Sciatic nerve (tissue), 2 donors: ENCODE measurements at regions not wholly inside any gene's neighbourhood (a gene's known extent, or its start where the extent isn't known, plus 50 kb on each side); places are given as distances from the start of the nearest gene placed in this dataset.
"Not testable (repeated sequence)": the region's sequence is repeated elsewhere in the genome, so short reads cannot be mapped to it uniquely, and the experiment has no call there.

Source experiments
- ATAC-seq: fragments of 200-7000 bp; cut with Tn5 transposase; one replicate; pipeline ENCODE4 v1.9.1; 2020; ENCODE audit warnings: mild to moderate bottlenecking, moderate library complexity
- DNase-seq: peaks from one replicate; pipeline ENCODE4 v3.0.0-alpha.2; 2020; ENCODE audit warnings: low spot score
- intact Hi-C: fragments of 100-400 bp; cut with DNase I; formaldehyde crosslinking; loops from one replicate; pipeline ENCODE4 v1.14.2; 2022
- donor health status: DM: no; HTN: no; CAD: no.
- donor health status: DM: no; HTN: no; CAD: no.

DNA sequence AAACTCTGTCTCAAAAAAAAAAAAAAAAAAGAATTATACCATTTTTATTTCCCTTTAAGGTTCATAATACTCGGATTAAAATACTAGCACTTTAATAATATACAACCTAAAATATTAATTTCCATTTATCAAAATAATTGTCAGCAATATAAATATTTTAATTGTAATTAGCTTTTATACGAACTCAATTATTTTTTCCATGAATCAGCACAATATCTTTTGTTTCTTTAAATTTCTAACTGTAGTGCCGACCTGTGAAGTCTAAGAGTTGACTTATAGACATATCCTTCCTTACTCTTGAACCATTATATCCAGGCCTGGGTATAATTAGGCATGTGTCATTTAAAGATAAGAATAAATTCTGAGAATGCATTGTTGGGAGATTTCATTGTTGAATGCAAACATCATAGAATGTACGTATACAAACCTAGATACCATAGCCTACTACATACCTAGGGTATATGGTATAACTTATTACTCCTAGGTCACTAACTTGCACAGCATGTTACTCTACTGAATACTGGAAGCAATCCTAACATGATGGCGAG is 996.7 kb upstream of the TMPRSS15 start:
- intact Hi-C loops: no loop called here
- DNase-seq: no peak
- ATAC-seq: no peak

DNA sequence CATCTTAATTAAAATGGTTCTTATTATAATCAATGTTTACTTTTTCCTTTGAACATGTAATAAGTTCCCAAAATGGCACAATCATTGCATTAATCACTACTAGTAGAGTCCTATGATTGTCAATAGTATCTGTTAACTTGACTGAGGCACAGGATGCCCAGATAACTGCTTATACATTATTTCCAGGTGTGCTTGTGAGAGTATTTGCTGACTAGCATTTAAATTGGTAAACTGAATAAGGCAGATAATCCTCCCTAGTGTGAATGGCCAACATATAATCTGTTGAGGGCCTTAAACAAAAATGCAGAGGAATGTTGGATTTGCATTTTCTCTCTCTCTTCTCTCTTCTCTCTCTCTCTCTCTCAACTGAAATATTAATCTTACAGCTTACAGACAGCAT is 999.3 kb upstream of the TMPRSS15 start:
- DNase-seq (no peak), ATAC-seq (no peak)
- intact Hi-C loops: no loop called here

DNA sequence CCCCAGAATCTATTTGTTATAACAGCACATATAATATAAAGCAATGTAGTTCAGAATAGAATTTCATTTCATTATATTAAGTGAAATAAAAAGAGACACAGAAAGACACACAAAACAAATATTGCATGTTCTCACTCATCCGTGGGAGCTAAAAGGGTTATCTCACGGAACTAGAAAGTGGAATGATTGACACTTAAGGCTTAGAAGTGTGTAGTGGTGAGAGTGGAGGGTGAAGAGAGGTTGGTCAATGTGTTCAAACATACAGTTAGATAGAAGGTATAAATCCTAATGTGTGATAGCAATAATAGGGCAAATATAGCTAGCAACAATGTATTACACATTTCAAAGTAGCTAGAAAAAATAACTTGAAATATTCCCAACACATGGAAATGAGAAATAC is 1001.7 kb upstream of the TMPRSS15 start:
- intact Hi-C loops: no loop called here
- no peak for DNase-seq
- no peak for ATAC-seq

DNA sequence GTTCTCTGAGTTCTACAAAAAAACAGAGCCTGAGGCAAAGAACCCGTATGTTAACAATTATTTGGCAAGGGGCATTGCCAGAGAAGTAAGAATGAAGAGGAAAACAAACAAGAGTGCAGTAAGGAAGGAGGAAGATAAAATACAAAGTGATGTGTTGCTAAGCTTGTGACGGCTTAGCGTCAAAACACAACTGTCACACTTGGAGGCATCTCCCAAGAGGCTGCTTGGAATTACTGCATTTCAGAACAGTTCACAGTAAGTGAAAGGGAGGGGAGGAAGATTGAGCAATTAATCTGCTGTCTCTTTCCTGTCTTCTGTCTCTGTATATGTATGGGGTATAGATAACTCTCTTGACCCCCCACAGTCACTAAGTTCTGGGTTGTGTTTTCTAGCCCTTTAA is 1017.0 kb upstream of the TMPRSS15 start:
- ATAC-seq (no peak), DNase-seq (no peak)
- intact Hi-C loops: no loop called here

DNA sequence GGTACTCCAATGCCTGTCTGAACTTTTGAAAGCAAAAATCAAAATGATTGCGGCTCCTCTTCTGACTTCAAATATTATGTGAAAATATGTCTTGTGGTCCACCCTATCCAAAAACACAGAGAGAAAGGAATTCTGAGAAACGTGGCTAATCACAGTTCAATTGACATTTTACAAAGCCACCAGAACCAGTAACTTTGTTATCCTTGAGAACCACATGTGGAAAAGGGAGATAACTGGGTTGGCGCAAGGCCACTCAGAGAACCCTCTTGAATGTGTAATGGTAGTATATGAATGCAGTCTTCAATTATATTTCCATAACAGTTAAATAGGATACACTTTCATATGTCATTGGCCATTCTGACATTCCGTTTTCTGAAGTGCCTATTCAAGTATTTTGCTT is 1030.0 kb upstream of the TMPRSS15 start:
- intact Hi-C loops: no loop called here
- ATAC-seq (no peak), DNase-seq (no peak)

DNA sequence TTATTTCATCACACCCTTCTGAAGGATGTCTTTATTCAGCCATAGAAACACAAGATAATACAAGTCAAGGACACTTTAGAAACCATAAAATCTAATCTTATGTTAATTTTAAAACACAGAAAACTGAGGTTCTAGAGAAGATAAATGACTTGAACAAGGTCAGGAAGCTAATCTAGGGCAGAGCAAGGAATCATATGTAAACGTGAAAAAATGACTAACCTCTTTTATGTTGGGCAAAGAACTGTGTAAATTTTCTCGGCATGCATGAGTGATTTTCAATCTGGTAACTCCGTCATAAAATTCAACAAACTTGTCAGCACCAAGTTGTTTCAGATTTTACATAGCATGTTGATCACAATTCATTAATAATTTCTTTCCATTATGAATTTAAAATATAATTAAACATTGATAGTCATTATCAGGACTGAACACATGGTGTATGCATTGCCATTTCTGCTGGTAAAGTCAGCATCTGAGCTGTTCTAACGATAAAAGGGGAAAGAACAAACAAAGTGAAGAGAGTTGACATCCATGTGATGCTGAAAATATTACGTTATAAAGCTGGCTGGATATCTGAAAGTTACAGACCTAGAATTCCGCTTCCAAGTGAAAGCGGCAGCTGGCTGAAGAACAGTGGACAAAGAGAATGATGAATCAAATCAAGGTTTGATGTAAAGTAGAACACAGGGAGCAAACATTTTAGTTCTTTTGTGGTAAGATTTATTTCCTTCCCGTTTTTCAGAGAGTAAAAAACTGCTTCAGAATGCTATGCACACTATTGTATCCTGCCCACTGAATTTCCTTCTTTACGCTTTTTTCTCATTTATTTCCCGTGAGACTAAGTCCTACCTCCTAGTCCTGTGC is 1037.4 kb upstream of the TMPRSS15 start:
- ATAC-seq (no peak), DNase-seq (no peak)
- intact Hi-C loops: no loop called here

DNA sequence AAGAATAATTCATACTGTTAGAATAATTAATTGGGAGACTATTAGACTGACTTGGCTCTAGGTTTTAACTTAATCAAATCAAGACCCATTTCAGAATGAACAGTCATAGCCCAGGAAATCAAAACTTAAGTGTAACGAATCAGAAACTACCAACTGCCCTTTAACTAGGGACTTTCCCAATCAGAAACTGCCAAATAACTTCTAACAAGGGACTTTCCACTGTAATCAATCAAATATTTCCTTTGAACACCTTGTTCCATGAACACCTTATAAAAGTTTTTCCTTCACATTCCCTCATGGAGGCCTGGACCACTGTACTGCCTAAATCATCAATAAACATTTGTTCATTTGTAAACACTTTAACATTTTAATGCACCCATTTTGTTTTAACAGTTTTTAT is 1054.7 kb upstream of the TMPRSS15 start:
- no peak for DNase-seq
- no peak for ATAC-seq
- intact Hi-C loops: no loop called here

DNA sequence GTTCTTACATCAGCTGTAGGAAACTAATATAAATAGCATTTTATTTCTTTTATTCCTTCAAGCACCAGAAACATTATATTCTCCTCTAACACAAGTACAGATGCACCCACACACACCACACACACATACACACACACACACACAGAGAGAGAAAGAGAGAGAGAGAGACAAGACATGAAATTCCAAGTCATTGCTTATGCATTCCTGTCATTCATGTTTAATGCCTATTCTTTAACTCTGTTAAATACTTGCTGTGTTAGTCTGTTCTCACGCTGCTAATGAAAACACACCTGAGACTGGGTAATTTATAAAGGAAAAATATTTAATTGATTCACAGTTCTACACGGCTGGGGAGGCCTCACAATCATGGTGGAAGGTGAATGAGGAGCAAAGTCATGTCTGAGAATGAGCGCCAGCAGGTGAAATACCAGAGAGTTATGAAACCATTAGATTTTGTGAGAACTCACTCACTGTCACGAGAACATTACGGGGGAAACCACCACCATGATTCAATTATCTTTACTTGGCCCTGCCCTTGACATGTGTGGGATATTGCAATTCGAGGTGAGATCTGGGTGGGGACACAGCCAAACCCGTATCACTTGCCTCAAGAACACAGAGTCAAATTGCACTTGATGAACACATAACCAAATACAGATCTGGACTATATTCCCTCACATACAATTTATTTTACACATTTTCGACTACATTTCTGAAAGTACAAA is 1058.1 kb upstream of the TMPRSS15 start:
- DNase-seq (no peak), ATAC-seq (no peak)
- intact Hi-C loops: no loop called here

DNA sequence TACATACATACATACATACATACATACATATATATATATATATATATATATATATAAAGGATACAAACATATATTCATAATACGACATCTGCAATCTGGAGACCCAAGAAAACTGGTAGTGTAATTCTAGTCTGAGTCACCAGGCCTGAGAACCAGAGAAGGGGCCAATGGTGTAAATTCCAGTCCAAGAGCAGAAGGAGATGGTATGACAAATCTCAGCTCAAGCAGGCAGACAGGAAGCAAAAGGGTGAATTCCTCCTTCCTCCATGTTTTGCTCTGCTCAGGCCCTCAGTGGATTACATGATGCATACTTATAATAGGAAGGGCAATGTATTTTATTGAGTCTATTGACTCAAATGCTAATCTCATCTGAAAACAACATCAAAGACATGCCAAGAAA is 1060.4 kb upstream of the TMPRSS15 start:
- no peak for ATAC-seq
- intact Hi-C loops: no loop called here
- DNase-seq: no peak

DNA sequence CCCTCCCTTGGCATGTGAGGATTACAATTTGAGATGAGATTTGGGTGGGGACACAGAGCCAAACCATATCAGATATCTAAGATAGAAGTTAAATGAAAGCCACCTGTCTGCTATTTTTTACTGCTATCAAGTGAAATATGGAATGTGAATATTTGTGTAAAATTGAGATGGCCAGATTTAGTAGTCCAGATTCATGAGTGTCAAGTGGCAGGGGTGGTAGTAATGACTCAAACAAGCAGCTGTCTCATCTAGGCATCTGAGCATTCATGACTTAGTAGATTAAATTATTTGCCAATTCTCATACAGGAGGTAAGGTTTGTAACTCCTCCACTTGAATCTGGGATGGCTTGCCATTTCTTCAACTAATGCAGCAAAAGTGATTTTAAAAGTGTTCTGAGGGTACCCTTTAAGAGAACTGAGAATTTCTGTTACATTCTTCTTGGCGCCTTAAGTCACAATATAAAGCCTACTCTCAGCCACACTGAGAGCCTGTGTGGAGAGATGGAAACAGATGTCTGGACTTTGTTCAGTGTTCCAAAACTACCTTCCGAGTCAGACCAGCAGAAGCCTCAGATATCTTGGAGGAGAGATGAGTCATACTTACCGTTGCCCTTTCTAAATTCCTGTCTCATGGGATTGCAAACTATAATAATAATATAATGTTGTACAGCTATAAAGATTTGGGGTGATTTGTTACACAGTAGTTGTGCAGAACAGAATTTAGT is 1065.6 kb upstream of the TMPRSS15 start:
- ATAC-seq: no peak
- DNase-seq: no peak
- intact Hi-C loops: no loop called here

DNA sequence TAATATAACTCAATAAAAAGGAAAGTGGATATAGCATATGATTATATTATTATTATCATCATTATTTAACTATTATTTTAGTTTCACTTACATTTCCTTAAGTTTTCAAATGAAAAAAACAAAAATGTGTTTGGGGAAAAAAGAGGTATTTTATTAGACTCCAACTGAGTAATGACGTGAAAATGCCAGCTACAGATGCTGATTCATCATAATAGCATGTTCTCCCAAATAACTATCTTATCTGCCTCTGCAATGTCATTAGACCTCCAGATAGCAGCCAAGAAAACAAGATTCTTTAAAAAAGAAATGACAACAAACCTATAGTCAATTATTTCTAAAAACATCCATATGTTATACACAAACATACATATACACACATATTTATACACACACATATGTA is 1071.9 kb upstream of the TMPRSS15 start:
- DNase-seq: no peak
- no peak for ATAC-seq
- intact Hi-C loops: no loop called here

DNA sequence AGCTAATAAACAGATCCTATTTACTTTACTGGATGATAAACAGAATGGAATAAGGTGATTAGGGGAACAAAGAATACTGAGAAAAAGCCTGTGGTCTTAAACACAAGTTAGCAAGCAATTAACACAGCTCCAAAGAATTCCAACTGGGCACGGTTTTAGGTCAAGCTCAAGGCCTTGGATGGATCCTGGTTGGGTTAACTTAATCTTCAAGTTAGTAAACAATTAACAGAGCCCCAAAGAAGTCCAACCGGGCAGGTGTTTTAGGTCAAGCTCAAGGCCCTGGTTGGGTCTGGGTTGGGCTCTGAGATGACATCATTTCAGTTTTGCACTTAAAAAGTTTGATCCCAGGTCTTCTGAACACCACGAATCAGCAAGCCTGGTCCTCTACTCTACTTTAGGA is 1086.3 kb upstream of the TMPRSS15 start:
- intact Hi-C loops: no loop called here

DNA sequence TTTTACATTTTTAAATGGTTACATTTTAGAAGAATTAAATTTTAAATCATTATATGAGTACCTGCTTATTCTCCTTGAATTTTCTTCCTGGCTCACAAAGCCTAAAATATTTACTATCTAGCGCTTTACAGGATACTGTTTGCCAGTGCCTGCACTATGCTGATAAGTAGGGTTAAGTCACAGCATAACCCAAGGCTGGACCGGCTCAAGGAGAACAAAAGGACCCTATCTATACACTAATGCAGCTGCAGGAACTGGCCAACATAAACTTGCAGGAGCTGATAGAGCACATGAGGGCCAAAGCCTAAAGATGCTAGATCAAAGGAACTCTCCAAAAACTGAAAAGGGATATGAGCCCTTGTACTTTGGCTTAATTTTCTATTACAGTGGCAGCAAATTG is 1086.9 kb upstream of the TMPRSS15 start:
- ATAC-seq: no peak
- intact Hi-C loops: no loop called here
- no peak for DNase-seq

More for the DNA sequence above, 1086.3 kb upstream of the TMPRSS15 start:
- DNase-seq: no peak
- ATAC-seq: no peak

DNA sequence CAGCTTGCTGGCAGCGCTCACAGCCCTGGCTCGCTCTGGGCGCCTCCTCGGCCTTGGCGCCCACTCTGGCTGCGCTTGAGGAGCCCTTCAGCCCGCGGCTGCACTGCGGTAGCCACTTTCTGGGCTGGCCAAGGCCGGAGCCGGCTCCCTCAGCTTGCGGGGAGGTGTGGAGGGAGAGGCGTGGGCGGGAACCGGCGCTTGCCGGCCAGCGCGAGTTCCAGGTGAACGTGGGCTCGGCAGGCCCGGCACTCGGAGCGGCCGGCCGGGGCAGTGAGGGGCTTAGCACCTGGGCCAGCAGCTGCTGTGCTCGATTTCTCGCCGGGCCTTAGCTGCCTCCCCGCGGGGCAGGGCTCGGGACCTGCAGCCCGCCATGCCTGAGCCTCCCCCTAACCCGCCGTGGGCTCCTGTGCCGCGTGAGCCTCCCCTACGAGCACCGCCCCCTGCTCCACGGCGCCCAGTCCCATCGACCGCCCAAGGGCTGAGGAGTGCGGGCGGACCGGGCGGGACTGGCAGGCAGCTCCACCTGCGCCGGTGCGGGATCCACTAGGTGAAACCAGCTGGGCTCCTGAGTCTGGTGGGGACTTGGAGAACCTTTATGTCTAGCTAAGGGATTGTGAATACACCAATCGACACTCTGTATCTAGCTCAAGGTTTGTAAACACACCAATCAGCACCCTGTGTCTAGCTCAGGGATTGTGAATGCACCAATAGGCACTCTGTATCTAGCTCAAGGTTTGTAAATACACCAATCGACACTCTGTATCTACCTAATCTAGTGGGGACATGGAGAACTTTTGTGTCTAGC is 1090.1 kb upstream of the TMPRSS15 start:
- not testable (repeated sequence) for ATAC-seq

DNA sequence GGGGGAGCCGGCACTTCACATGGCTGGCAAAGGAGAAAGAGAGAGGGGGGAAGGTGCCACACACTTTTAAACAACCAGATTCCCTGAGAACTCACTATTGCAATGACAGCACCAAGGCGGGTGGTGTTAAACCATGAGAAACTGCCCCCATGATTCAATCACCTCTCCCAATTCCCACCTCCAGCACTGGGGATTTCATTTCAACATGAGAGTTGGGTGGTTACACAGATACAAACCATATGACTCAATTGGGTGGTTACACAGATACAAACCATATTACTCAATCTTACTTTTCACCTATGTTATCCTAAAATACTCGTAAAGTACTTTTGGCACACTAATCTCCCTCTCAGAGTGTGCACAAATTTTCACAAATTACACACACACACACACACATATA is 1097.5 kb upstream of the TMPRSS15 start:
- DNase-seq (no peak), ATAC-seq (no peak)
- intact Hi-C loops: no loop called here

More for the DNA sequence above, 1090.1 kb upstream of the TMPRSS15 start:
- DNase-seq, intact Hi-C loops: not testable (repeated sequence)

DNA sequence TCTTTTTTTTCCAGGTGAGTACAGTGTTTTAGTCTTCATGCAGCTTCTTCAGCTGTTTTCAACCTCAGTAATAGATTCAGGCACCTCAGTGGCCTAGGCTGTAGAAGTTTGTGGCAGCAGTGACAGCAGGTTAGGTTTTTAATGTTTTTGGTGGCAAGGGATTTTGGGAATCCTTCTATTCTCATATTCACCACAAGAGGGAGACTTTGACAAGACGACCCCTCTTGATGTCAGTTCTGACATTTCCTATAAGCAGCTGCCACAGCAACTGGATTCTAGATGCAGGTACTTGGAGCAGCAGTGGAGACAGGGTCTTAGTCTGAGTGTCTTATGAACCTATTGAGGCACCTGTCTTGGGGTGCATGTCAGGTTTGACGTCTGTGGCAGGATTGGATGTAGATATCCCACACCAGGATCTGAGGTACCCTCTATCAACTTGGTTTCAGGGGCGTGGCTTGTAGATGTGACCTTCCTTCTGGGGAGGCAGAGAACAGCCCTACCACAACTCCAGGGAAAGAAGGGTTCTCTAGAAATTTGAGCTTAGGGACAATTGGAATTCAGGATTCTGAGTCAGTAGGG is 1104.2 kb upstream of the TMPRSS15 start:
- DNase-seq (no peak), ATAC-seq (no peak)
- intact Hi-C loops: no loop called here

DNA sequence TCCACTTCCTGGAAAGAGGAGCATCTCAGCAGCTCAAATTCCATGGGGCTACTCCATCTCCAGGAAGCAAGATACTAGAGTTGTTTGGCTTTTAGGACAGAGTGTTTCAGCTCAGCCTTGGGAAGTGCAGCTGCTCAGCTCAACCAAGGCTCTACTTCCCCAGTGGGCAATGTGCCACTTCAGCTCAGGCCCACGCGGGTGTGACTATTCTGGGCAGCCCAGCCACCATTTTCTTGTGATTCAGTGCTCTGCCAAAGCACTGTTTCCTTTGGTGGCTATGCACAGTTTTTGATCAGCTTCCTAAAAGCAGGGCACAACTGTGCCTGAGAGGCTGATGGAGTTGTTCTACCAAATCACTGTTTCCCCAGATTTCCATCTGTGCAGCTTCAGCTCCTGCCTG is 1104.9 kb upstream of the TMPRSS15 start:
- intact Hi-C loops: no loop called here
- DNase-seq (no peak), ATAC-seq (no peak)

DNA sequence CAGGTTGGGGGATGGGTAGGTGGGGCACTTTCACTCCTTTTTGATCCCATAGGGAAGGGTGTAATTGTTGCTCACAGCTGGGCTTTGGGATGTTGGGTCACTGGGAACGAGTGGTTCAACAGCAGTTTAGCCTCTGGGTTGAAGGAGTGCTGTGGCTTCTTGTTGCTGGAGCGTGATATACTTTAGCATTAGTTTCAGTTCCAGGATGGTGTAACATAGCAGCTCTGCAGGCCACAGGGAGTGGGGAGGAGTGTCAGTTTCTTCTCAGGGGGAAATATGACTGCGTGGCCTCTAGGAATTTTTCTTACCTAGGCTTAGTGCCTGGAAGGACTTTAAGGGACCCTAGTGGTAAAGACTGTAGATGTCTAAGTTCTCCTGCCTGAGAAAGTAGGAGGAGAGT is 1105.3 kb upstream of the TMPRSS15 start:
- intact Hi-C loops: no loop called here
- DNase-seq (no peak), ATAC-seq (no peak)

DNA sequence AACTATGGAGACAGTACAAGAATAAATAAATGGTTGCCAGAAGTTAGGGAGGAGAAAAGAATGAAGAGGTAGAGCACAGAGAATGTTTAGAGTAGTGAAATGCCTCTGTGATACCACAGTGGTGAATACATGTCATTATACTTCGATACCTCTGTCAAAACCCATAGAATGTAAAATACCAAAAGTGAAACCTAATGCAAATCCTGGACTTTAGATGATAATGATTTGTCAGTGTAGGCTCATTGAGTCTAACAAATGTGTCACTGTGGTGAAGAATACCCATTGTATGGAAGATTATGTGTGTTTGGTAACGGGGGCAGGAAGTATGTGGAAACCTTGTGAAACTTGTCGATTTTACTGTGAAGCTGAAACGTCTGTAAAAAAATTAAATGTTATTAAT is 1106.5 kb upstream of the TMPRSS15 start:
- intact Hi-C loops: no loop called here
- ATAC-seq (no peak), DNase-seq (no peak)
